ENCODE measurements at regions not wholly inside any gene's neighbourhood (a gene's known extent, or its start where the extent isn't known, plus 50 kb on each side); places are given as distances from the start of the nearest gene placed in this dataset.

DNA sequence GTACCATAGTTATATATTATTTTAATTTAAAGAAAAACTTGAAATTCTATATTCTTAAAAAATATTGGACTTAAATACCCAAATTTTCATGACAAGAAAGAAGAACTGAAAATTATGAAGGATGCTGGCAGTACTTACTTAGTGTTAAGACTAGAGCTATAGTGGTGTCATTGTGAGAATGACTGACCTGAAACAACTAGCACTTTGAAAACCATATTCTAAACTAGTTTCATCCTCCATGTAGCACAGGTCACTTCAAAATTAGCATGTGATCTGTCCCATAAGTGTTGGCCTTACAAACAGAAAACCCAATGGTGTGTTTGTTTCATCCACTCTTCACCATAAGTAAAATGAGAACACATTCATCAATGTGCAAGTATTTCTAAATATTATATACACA is 208.6 kb downstream of the ZIC4 start:
- no peak overlapping the region for H2AFZ ChIP-seq (ENCODE audit: low read length)
- no peak overlapping the region for H3K4me2 ChIP-seq (ENCODE audit: low read length)
- H3K9ac ChIP-seq (ENCODE audit: low read length): no peak overlapping the region
- no peaks in the 10 kb centered on the region for H3F3A ChIP-seq (ENCODE audit: low read length, unreplicated experiment)
- H4K20me1 ChIP-seq (ENCODE audit: low read length): no peaks in the 10 kb centered on the region
- H3K9me2 ChIP-seq (replicated peaks; ENCODE audit: low read length): no peaks in the 10 kb centered on the region
- H3K4me1 ChIP-seq (ENCODE audit: insufficient read depth, low read length): no peaks in the 10 kb centered on the region
- DNase-seq (no peak), ATAC-seq (no peak)
- TF ChIP-seq, protein P1, sequence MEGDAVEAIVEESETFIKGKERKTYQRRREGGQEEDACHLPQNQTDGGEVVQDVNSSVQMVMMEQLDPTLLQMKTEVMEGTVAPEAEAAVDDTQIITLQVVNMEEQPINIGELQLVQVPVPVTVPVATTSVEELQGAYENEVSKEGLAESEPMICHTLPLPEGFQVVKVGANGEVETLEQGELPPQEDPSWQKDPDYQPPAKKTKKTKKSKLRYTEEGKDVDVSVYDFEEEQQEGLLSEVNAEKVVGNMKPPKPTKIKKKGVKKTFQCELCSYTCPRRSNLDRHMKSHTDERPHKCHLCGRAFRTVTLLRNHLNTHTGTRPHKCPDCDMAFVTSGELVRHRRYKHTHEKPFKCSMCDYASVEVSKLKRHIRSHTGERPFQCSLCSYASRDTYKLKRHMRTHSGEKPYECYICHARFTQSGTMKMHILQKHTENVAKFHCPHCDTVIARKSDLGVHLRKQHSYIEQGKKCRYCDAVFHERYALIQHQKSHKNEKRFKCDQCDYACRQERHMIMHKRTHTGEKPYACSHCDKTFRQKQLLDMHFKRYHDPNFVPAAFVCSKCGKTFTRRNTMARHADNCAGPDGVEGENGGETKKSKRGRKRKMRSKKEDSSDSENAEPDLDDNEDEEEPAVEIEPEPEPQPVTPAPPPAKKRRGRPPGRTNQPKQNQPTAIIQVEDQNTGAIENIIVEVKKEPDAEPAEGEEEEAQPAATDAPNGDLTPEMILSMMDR (conservative IDR thresholded peaks at IDR 0.05; ENCODE audit: low read depth, low read length): no peak
- TF ChIP-seq EZH2phosphoT487 (IDR thresholded peaks at IDR 0.05; ENCODE audit: borderline replicate concordance, low read length) (no peak), EZH2 (IDR thresholded peaks at IDR 0.05; ENCODE audit: low read length, unreplicated experiment) (no peak)
- no peaks in the 10 kb centered on the region for H3K79me2 ChIP-seq (ENCODE audit: low read length)
- intact Hi-C loops (cut with micrococcal nuclease): no loop called here
- POLR2A ChIA-PET (ENCODE audit: unreplicated experiment): interaction anchor here (0.7 kb wide), 1 partner anchor 21 kb away, joined by 4 read pairs; no protein-coding TSS in a partner anchor
- CTCF ChIA-PET: no interaction called here
- no TSS peak for BruUV-seq (replicated peaks)
- no peaks in the 10 kb centered on the region for H3K36me3 ChIP-seq (ENCODE audit: low read depth, low read length)
- H3K4me3 ChIP-seq (ENCODE audit: low read length): no peak overlapping the region
- no peak overlapping the region for H3K27ac ChIP-seq (ENCODE audit: low read length)
- H3K27me3 ChIP-seq (ENCODE audit: low read length): no peaks in the 10 kb centered on the region
- H3K9me3 ChIP-seq (ENCODE audit: low read length): no peaks in the 10 kb centered on the region

DNA sequence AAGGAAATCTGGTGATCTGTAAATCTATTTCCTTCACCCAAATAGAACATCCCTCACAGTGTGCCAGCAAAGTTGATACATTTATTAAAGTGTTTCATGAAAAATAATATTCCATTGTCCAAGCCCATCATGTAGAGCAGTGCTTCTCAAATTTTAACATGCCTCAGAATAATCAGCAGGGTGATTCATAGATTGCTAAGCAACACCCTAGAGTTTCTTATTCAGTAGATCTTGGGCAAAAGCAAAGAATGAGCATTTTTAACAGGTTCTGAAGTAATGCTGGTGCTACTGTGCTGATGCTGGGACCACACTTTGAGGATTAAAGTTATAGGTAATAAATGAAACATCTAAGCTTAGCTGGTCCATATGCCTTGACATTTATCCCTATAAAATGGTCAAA is 210.5 kb downstream of the ZIC4 start:
- Histone ChIP-seq H3K9ac (ENCODE audit: low read length) (no peak overlapping the region), H3K27ac (ENCODE audit: low read length) (no peak overlapping the region), H3K4me2 (ENCODE audit: low read length) (no peak overlapping the region), H2AFZ (ENCODE audit: low read length) (no peak overlapping the region), H3K27me3 (ENCODE audit: low read length) (no peaks in the 10 kb centered on the region), H4K20me1 (ENCODE audit: low read length) (no peaks in the 10 kb centered on the region), H3K4me3 (ENCODE audit: low read length) (no peak overlapping the region), H3K79me2 (ENCODE audit: low read length) (no peaks in the 10 kb centered on the region), H3K9me3 (ENCODE audit: low read length) (no peaks in the 10 kb centered on the region), H3K4me1 (ENCODE audit: insufficient read depth, low read length) (no peaks in the 10 kb centered on the region), H3K9me2 (replicated peaks; ENCODE audit: low read length) (no peaks in the 10 kb centered on the region), H3F3A (ENCODE audit: low read length, unreplicated experiment) (no peaks in the 10 kb centered on the region), H3K36me3 (ENCODE audit: low read depth, low read length) (no peaks in the 10 kb centered on the region)
- ChIA-PET POLR2A (ENCODE audit: unreplicated experiment) (no interaction called here), CTCF (no interaction called here)
- TF ChIP-seq, protein P1 (conservative IDR thresholded peaks at IDR 0.05; ENCODE audit: low read depth, low read length): no peak
- no peak for TF ChIP-seq EZH2 (IDR thresholded peaks at IDR 0.05; ENCODE audit: low read length, unreplicated experiment)
- BruUV-seq (replicated peaks): no TSS peak
- ATAC-seq (no peak), DNase-seq (no peak)
- intact Hi-C loops (cut with micrococcal nuclease): no loop called here

DNA sequence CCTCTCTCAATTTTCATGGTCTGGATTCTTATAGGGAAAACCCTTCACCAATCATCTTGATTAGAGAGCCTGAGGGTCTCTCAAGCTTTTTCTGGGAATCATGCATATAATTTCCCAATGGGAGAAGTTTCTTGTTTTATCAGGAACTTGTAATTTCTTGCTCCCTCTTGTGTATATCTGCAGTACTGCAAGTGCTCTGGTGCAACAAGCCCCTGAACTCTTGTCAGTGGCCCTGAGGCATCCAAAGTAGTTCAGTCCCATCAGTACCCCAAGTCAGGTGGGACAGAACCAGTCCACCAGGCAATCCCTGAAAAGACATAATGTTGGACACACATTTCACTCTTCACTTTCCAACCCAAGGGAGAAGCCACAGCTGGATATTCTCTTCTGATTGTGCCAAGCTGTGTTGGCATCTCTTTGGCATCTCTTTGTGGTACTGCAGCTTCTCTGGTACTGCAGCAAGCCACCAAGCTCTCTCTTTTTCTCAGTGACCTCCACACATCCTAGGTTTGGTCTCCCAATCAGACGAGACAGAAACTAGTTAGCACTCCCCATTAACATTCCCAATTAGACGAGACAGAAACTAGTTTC is 214.5 kb downstream of the ZIC4 start:
- H3K9ac ChIP-seq (ENCODE audit: low read length): no peak overlapping the region
- no peaks in the 10 kb centered on the region for H3K9me3 ChIP-seq (ENCODE audit: low read length)
- BruUV-seq (replicated peaks): no TSS peak
- H3K27ac ChIP-seq (ENCODE audit: low read length): no peak overlapping the region
- no peak overlapping the region for H2AFZ ChIP-seq (ENCODE audit: low read length)
- no peaks in the 10 kb centered on the region for H3K79me2 ChIP-seq (ENCODE audit: low read length)
- ATAC-seq (peak; percentile 63; the same call in 1 of the 2 replicates), DNase-seq (peak; percentile 82)
- ChIA-PET POLR2A (ENCODE audit: unreplicated experiment) (no interaction called here), CTCF (interaction anchor here (1.3 kb wide), 1 partner anchor 374 kb away, joined by 6 read pairs; no protein-coding TSS in a partner anchor)
- H3K27me3 ChIP-seq (ENCODE audit: low read length): no peaks in the 10 kb centered on the region
- TF ChIP-seq EZH2phosphoT487 (IDR thresholded peaks at IDR 0.05; ENCODE audit: borderline replicate concordance, low read length): no peak
- TF ChIP-seq, protein P1 (conservative IDR thresholded peaks at IDR 0.05; ENCODE audit: low read depth, low read length): peak; percentile 85
- no peaks in the 10 kb centered on the region for H3K36me3 ChIP-seq (ENCODE audit: low read depth, low read length)
- intact Hi-C loops (cut with micrococcal nuclease): loop anchor here (1.0 to 2.0 kb wide), 4 partner anchors 72 to 551 kb away; no protein-coding TSS in a partner anchor
- no peak overlapping the region for H3K4me3 ChIP-seq (ENCODE audit: low read length)
- H3K4me1 ChIP-seq (ENCODE audit: insufficient read depth, low read length): no peaks in the 10 kb centered on the region
- no peak overlapping the region for H3K4me2 ChIP-seq (ENCODE audit: low read length)
- no peaks in the 10 kb centered on the region for H3F3A ChIP-seq (ENCODE audit: low read length, unreplicated experiment)
- no peaks in the 10 kb centered on the region for H4K20me1 ChIP-seq (ENCODE audit: low read length)
- no peaks in the 10 kb centered on the region for H3K9me2 ChIP-seq (replicated peaks; ENCODE audit: low read length)
